ENCODE measurements at regions not wholly inside any gene's neighbourhood (a gene's known extent, or its start where the extent isn't known, plus 50 kb on each side); places are given as distances from the start of the nearest gene placed in this dataset.
A peak's percentile ranks its signal among the peaks of the same experiment; 100 is the strongest.

DNA sequence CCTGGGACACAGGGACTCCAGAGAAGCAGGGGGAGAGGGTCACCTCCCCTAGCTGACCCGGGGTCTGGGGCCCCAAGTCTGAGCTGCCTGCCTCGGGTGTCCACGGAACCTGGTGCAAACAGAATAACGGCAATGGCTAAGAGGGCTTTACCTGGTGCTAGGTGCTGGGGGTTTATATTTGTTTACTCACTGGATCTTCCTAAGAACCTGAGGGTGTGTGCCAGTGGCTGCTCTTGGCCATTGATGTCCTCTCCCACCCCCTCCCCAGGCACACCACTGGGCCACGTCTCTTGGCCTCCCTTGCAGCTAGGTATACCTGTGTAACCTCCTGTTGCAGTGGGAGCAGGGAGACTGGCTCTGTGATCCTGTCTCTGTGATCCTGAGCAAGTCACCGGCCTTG lies 157.9 kb upstream of the MLN start:
- no peaks in the 10 kb centered on the region for H3K36me3 Mint-ChIP-seq (ENCODE audit: insufficient read depth in 1 of 3, low read depth in 3 of 3)
- no peaks in the 10 kb centered on the region for H3K79me1 ChIP-seq (ENCODE audit: insufficient read depth, low read depth, low read length, poor library complexity, severe bottlenecking)
- H4K5ac ChIP-seq (ENCODE audit: insufficient read length, low read depth, low read length): no peak overlapping the region
- H3K9me3 ChIP-seq (ENCODE audit: control insufficient read depth, low read depth, low read length): no peaks in the 10 kb centered on the region
- H3K4me1 Mint-ChIP-seq: peaks cover 22 to 25% of the 10 kb centered on the region in 2 experiments
- H2BK120ac ChIP-seq (ENCODE audit: low read depth, low read length, poor library complexity, severe bottlenecking): no peak overlapping the region
- H3K23ac ChIP-seq (ENCODE audit: insufficient read length, low read depth, low read length): no peak overlapping the region
- H3K27ac ChIP-seq (ENCODE audit: insufficient read length, low read depth, low read length): no peak overlapping the region
- no peak overlapping the region for H2BK15ac ChIP-seq (ENCODE audit: low read depth, low read length)
- no peaks in the 10 kb centered on the region for H3K27me3 ChIP-seq (ENCODE audit: insufficient read depth, low read length)
- TF ChIP-seq, protein P1, sequence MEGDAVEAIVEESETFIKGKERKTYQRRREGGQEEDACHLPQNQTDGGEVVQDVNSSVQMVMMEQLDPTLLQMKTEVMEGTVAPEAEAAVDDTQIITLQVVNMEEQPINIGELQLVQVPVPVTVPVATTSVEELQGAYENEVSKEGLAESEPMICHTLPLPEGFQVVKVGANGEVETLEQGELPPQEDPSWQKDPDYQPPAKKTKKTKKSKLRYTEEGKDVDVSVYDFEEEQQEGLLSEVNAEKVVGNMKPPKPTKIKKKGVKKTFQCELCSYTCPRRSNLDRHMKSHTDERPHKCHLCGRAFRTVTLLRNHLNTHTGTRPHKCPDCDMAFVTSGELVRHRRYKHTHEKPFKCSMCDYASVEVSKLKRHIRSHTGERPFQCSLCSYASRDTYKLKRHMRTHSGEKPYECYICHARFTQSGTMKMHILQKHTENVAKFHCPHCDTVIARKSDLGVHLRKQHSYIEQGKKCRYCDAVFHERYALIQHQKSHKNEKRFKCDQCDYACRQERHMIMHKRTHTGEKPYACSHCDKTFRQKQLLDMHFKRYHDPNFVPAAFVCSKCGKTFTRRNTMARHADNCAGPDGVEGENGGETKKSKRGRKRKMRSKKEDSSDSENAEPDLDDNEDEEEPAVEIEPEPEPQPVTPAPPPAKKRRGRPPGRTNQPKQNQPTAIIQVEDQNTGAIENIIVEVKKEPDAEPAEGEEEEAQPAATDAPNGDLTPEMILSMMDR (conservative IDR thresholded peaks at IDR 0.05): no peak
- no peaks in the 10 kb centered on the region for H4K20me1 ChIP-seq (ENCODE audit: control insufficient read depth, insufficient read depth, insufficient read length)
- no peak overlapping the region for H3K4me3 Mint-ChIP-seq
- no peak overlapping the region for H3K4me2 ChIP-seq (ENCODE audit: insufficient read depth, insufficient read length, low read length)
- no peak overlapping the region for H3K14ac ChIP-seq (ENCODE audit: insufficient read depth, low read length)
- no peak overlapping the region for H2BK5ac ChIP-seq (ENCODE audit: insufficient read length, low read length)
- H3K18ac ChIP-seq (ENCODE audit: insufficient read length, low read depth, low read length): no peak overlapping the region
- H3K9ac ChIP-seq (ENCODE audit: extremely low read depth, insufficient read length, low read length): no peak overlapping the region
- peaks cover 0 to 3% of the 10 kb centered on the region in 2 experiments; a peak in 1 of 5 replicates for H3K9me3 Mint-ChIP-seq
- peaks cover 1% of the 10 kb centered on the region for H3K27me3 Mint-ChIP-seq (ENCODE audit: low read depth)
- no peak overlapping the region for H2BK20ac ChIP-seq (ENCODE audit: low read depth, low read length, poor library complexity, severe bottlenecking)
- H3K56ac ChIP-seq (ENCODE audit: insufficient read length, low read depth, low read length): no peak overlapping the region
- no peaks in the 10 kb centered on the region; the same call in 1 of the 2 replicates for H3K4me1 ChIP-seq (ENCODE audit: insufficient read depth, low read length)
- no peak overlapping the region for H3K27ac Mint-ChIP-seq
- no peak overlapping the region for H2BK12ac ChIP-seq (ENCODE audit: insufficient read length, low read depth, low read length)
- no peak overlapping the region for H3T11ph ChIP-seq (ENCODE audit: low read length)
- no peak overlapping the region for H2AK5ac ChIP-seq (ENCODE audit: insufficient read length, low read length)
- no peak overlapping the region for H4K8ac ChIP-seq (replicated peaks; ENCODE audit: insufficient read length, low read depth, low read length)
- no peak overlapping the region for H2AFZ ChIP-seq (ENCODE audit: low read length)
- H4K91ac ChIP-seq (ENCODE audit: insufficient read length, low read depth, low read length): no peak overlapping the region
- no peaks in the 10 kb centered on the region for H3K23me2 ChIP-seq (ENCODE audit: insufficient read length, low read depth, low read length, poor library complexity, severe bottlenecking)
- no CpG with 5 or more reads among the region's 6 CpGs for WGBS (ENCODE audit: extremely low coverage, insufficient read length, low lambda C conversion rate)
- H3K79me2 ChIP-seq (ENCODE audit: insufficient read depth, low read length): no peaks in the 10 kb centered on the region
- peak; percentile 11 for DNase-seq
- no peak overlapping the region for H3K4ac ChIP-seq (ENCODE audit: low read depth, low read length)

Data from H9 (cell line).